SKM-1 (cell line): ENCODE measurements at regions not wholly inside any gene's neighbourhood (a gene's known extent, or its start where the extent isn't known, plus 50 kb on each side); places are given as distances from the start of the nearest gene placed in this dataset.

ENCODE experiments used
- DNase-seq: peaks from one replicate; lab custom pipeline; 2025; ENCODE audit not compliant: unreplicated experiment; lab: John Stamatoyannopoulos, UW

DNA sequence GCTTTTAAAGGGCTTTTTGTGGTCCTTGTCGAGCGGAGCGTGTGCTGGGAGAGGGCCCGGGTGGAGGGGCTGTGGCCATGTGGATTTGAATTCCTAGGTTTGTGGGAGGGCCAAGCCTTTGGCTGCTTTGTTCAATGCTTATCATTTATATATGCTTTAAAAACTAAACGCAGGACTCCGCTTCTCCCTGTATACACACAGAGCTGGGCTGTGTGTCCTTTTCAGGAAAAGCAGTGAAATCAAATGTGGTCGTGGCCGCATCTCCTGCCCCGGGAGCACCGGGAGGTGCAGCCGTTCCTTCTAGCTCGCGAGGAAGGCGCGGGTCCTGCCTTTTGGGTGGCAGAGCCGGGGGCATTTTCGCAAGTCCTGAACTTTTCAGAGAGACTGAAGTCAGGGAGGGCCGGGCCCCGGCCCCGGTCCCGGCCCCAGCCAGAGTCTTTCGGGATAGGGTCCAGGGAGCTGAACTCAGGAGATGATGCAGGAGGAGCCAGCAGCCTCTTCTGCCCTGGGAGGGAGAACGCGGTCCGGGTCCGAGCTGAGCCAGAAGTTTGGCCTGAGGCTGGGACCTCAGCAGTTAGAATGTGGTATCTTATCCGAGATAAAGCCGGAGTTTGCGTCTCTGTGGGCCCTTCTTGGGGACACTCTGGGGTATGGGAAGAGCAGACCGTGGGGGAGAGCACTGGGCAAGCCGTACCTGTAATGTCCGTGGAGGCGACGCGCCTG lies 158.8 kb downstream of the C9orf152 start:
- no peak for DNase-seq

DNA sequence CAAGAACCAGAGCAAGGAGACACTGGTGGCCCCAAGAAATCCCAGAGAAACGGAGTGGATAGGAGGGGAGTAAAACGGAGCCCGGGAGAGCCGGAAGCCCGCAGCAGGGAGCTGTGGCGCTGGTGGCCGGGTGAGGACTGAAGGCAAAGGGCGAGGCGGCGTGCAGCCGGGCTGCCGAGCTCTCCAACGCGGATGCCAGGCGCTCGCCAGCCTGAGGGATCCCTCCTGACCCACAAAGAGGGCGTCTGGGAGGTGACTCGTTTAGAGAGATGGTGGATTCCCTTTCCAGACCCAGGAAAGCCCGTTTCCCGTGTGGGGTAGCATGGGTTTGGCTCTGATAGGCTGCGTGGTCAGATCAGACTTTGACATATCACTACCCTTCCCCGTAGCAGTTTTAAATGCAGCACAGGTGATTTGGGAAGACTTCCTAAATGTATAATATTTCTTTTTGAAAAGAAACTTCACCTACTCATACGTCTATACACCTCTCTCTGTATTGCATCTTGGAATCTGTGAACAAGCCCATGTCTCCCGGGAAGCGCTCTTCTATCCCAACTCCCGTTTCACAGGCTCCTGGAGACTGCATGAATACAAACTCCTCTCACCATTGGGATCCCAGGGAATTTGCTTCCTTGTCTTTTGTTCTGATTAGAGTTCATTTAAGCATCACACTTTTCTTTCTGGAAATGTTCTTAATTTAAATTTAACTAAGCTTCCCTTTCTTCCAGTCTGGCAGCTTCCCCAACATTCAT lies 158.1 kb downstream of the C9orf152 start:
- DNase-seq = no peak

DNA sequence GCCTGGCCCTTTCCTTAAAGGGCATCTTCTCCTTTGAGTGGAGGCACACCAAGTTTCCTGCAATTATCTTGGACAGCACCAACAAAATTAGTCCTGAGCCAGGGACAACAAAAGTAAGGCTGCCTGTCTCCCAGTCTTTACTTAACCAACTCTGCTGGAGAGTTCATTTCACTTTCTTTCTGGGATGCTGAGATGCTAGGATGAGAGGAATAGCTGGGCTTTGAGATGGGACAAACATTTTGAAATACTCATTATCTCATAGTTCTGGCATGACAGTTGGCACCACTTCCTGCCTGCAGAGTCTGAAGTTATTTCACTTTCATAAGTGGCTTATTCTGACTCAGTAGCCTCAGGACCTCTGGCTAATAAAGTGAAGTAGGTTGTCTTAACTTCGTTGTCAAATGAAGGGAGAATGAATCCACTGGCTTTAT lies 157.0 kb downstream of the C9orf152 start:
- no peak for DNase-seq

GRCh38 chr9:110056062-110056461 lies 151.9 kb downstream of the C9orf152 start:
- no peak for DNase-seq

DNA sequence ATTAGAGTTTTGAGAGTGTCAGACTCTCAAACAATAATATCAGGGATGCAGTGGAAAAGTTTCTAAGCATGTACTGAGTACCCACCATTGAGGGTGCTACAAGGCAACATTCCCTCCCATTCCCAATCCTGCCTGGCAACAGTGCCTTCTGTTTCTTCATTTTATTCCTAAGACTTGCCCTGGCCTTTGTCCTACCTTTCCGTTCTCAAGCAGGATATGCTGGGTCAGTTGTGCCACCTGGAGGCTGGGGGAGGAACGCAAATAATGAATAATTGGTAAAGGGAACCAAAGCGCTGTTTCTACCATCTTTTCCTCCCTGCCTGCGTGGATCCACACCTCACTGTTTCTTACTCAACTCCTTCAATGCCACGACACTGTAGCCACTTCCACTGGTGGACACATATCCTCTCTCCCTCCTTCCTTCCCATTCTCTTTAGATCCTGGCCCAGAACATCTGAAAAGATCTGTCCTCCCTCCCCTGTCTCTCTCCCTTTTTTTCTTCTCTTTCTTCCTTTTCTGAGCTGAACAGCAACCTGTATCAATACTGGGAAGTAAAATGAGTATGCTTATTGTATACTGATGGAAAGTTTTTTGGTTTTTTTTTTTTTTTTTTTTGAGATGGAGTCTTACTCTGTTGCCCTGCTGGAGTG lies 149.5 kb downstream of the C9orf152 start:
- no peak for DNase-seq

DNA sequence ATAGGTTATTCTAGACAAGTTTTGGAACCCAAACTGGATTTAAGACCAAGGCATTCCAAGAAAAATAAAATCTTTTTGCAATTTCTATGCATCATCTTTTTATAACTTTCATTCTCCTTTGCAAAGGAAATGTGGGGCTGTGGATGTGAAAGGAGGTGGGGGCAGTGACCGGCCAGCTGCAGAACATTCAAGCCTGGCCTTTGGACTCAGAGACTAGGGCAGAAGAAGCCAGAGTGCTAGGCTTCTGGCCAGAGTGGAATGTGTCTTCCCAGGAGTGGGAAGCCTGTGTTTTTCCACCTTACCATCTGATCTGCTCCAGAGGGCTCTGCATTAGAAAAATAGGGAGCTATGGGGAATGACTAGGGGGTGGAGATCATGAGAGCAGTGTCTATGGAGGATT lies 148.5 kb downstream of the C9orf152 start:
- DNase-seq = no peak

- DNase-seq = no peak
Observed at GRCh38 chr9:110064803-110065202, 143.2 kb downstream of the C9orf152 start.

GRCh38 chr9:110065532-110065931 lies 142.4 kb downstream of the C9orf152 start:
- DNase-seq = peak; percentile 54

DNA sequence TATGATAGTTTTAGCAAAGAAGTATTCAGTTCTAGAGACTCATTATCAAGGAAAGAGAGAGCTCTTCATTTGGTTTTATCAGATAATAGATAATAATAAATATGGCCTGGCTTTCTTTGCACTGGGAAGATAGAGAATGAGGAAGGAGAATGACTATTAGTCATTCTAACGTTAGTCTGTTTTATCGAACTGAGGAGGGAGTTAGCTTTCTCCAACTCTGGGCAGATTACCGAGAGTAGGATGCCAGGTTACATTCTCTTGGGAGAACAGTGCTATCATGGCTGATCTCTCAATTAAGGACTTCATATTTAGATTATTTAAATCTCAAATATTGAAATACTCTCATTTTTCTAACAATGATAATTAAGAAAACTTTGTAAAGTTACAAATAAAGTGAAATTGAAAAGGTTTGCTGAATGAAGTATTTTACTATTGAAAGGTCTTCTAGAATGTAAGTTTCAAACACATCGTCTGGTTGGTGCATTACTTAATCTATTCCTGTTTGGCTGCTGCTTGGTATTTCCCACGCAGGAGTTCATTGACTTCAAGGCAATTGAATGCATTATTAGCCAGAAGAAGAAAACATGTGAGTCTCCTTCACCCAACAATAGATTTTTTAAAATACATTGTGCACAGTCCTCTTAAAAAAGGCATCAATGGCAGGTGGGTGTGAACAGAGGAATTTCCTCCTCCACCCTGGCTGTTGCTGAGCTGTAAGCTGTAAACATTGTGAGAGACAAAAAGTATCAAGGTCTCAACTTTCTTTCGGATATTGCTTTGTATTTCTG lies 140.8 kb downstream of the C9orf152 start:
- DNase-seq = no peak

DNA sequence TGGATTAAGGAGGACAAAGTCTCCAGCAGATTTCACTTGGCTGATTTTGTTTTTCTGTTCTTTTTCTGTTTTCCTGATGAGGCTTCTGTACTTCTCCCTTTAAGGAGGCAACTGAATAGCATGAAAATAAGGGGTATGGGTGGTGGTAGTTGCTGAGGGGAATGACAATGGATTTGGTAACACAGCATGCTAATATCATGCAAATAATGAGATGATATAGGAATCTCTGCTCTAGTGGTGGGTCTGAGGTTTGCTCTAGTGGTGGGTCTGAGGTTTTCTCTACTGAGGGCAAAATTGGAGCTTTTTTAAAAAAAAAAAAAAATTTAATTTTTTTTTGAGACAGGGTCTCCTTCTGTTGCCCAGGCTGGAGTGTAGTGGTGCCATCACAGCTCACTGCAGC lies 139.7 kb downstream of the C9orf152 start:
- DNase-seq = no peak

GRCh38 chr9:110069326-110070248 lies 138.4 kb downstream of the C9orf152 start:
- no peak for DNase-seq

GRCh38 chr9:110072597-110073355 lies 135.2 kb downstream of the C9orf152 start:
- no peak for DNase-seq

DNA sequence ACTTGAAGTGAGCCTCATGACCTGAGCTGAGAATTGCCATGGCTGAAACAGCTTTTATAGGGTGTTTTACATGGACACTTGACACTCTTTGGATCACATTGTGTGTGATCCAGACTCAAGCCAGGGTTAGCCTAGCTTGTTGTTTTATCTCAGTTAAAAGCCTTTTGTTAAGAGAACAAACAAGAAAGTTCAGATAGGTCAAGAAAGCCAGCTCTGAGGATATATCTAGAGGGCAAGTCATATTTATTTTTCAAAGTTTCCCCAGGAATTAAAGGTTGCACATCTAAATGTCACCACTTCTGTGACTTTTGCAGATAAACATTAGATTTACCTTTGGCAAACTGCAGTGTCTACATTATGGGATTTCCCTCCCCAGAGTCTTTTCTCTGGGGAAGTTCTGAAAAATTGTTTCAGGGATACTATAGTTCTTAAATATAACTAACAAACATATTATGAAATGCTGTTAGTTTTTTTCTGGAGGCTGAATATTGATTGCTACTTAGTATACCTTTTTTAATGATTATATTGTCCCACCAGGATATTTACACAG lies 134.5 kb downstream of the C9orf152 start:
- DNase-seq = no peak

- DNase-seq = no peak
Observed at GRCh38 chr9:110076894-110077725, 130.8 kb downstream of the C9orf152 start.

GRCh38 chr9:110077925-110078324 lies 130.0 kb downstream of the C9orf152 start:
- DNase-seq = no peak

GRCh38 chr9:110078604-110079003 lies 129.4 kb downstream of the C9orf152 start:
- no peak for DNase-seq

DNA sequence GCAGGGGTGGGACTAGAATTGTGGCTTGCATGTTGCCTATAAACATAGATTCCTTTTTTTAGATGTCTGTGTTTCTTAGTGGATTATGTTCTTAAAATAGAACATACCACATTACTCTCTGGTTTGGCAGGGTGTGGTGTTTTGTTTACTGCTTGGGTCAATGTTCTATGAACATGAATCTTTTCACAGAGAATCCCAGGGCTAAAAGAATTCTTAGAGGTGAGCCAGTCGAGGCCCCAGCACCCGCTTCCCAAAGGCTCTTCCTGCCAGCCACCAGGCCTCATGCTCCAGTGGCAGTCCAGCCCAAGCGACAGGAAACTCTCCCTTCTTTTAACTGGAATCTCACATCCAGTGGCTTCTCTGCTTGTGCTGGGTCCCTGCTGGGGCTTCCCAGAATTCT lies 126.6 kb downstream of the C9orf152 start:
- DNase-seq = no peak

DNA sequence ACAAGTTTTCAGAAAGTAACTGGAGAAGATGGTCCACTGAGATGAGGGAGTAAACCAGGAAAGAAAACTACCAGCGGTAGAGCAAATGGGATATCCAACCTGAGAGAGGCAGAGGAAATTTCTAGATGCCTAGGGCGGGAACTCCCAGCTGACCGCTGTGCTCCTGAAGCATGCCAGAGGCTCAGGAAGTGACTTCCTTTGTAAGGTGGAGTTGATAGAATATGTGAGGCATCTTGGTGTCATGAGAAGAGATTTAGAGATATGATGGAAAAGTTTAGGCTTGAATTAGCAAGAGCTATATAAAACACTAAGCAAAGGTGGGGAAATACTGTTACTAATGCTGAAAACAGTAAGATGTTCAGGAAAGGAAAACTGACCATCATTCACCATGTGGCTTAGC lies 124.1 kb downstream of the C9orf152 start:
- no peak for DNase-seq
